Endothelial cell of umbilical vein (primary cell): ENCODE measurements at regions not wholly inside any gene's neighbourhood (a gene's known extent, or its start where the extent isn't known, plus 50 kb on each side); places are given as distances from the start of the nearest gene placed in this dataset.

Source experiments
- BruUV-seq: library from RNA; stranded (reverse); fragments of 400-500 nt; replicated peaks from 2 replicates; lab custom pipeline; 2021; lab: Mats Ljungman, UMichigan
- CTCF ChIA-PET: fragments of 300-600, 350-600 bp; sonication (Branson Sonifier 250); formaldehyde crosslinking; loops from one replicate; lab custom pipeline; 2021; ENCODE audit warnings: antibody characterized with exemption, inconsistent platforms; lab: Charles Lee
- POLR2A ChIA-PET: fragments of 300-600, 350-600 bp; sonication (Branson Sonifier 250); formaldehyde crosslinking; loops from one replicate; lab custom pipeline; 2021; ENCODE audit warnings: antibody characterized with exemption, inconsistent platforms; lab: Charles Lee
- DNase-seq: peaks from one replicate; pipeline ENCODE4 v3.0.0-alpha.2; 2011; ENCODE audit warnings: low read depth, low spot score
- FAIRE-seq: peaks from 2 replicates; lab custom pipeline; 2011; peaks lifted over from hg19 to GRCh38; lab: Jason Lieb, UNC
- H2AFZ ChIP-seq: 2 replicates; pipeline ENCODE4 v1.6.0; 2012; ENCODE audit warnings: low read depth, low read length, control low read depth, inconsistent platforms
- H3K27ac ChIP-seq: 2 replicates; pipeline ENCODE4 v1.5.1; 2011; ENCODE audit warnings: low read depth, mild to moderate bottlenecking, control low read depth, low read length, moderate library complexity; ENCODE audit not compliant: insufficient read depth
- H3K27me3 ChIP-seq, 2 experiments: 2 replicates each; pipeline versions ENCODE4 v1.6.0 to v1.6.1; 2011; ENCODE audit warnings: low read length in 2 of 2, mixed read lengths in 1 of 2; ENCODE audit not compliant: control insufficient read depth in 2 of 2, insufficient read depth in 2 of 2
- H3K36me3 ChIP-seq, 2 experiments: 2 replicates in 1 of 2; 3 replicates in 1 of 2; pipeline ENCODE4 v1.5.1; 2011; ENCODE audit warnings: low read length in 2 of 2, mild to moderate bottlenecking in 1 of 2, moderate library complexity in 1 of 2; ENCODE audit not compliant: control insufficient read depth in 2 of 2, insufficient read depth in 2 of 2; ENCODE audit errors: extremely low read depth in 1 of 2
- H3K4me1 ChIP-seq: 3 replicates; pipeline ENCODE4 v1.5.1; 2011; ENCODE audit warnings: mild to moderate bottlenecking, low read length; ENCODE audit not compliant: control insufficient read depth, insufficient read depth; ENCODE audit errors: extremely low read depth
- H3K4me2 ChIP-seq: 2 replicates; pipeline ENCODE4 v1.6.1; 2011; ENCODE audit warnings: low read length, control low read depth, mixed read lengths; ENCODE audit not compliant: insufficient read depth
- H3K4me3 ChIP-seq, 3 experiments: fragments of 200-600 bp in 1 of 3; sonication (generic), shearing (Covaris generic) in 1 of 3; replicated peaks in 1 of 3; 2 replicates each; pipeline ENCODE4 v1.5.1; 2011 to 2016; ENCODE audit warnings: control low read depth in 3 of 3, low read length in 3 of 3, mild to moderate bottlenecking in 2 of 3, inconsistent platforms in 1 of 3, low read depth in 1 of 3, moderate library complexity in 1 of 3; ENCODE audit not compliant: insufficient read depth in 1 of 3
- H3K79me2 ChIP-seq: 2 replicates; pipeline ENCODE4 v1.6.0; 2012; ENCODE audit warnings: low read length, inconsistent platforms; ENCODE audit not compliant: control insufficient read depth, insufficient read depth
- H3K9ac ChIP-seq: replicated peaks from 2 replicates; pipeline ENCODE3; 2011; ENCODE audit warnings: low read length, control low read depth; ENCODE audit not compliant: insufficient read depth; ENCODE audit errors: extremely low read depth
- H3K9me1 ChIP-seq: replicated peaks from 3 replicates; pipeline ENCODE4 v1.6.0; 2011; ENCODE audit warnings: mild to moderate bottlenecking, low read length; ENCODE audit not compliant: control insufficient read depth, insufficient read depth; ENCODE audit errors: extremely low read depth
- H3K9me3 ChIP-seq: replicated peaks from 2 replicates; pipeline ENCODE4 v1.5.1; 2012; ENCODE audit warnings: low read length, inconsistent platforms; ENCODE audit not compliant: control insufficient read depth, insufficient read depth
- H4K20me1 ChIP-seq: replicated peaks from 2 replicates; pipeline ENCODE3; 2011; ENCODE audit warnings: mild to moderate bottlenecking, low read length; ENCODE audit not compliant: control insufficient read depth, insufficient read depth; ENCODE audit errors: extremely low read depth
- EZH2 ChIP-seq: IDR thresholded peaks from 2 replicates; pipeline ENCODE4 v1.6.1; 2012; ENCODE audit warnings: borderline replicate concordance, low read depth, mild to moderate bottlenecking, moderate library complexity, low read length, inconsistent platforms; ENCODE audit not compliant: severe bottlenecking
- FOS ChIP-seq: IDR thresholded peaks from 2 replicates; pipeline ENCODE4 v1.6.1; 2011; ENCODE audit warnings: mild to moderate bottlenecking, low read length, moderate library complexity, borderline replicate concordance; ENCODE audit not compliant: insufficient read depth
- GATA2 ChIP-seq: IDR thresholded peaks from 2 replicates; pipeline ENCODE4 v1.7.0; 2011; ENCODE audit warnings: low read depth, mild to moderate bottlenecking, moderate library complexity, mixed read lengths, low read length; ENCODE audit not compliant: insufficient read length, insufficient read depth
- JUN ChIP-seq: IDR thresholded peaks from 2 replicates; pipeline ENCODE4 v1.6.1; 2011; ENCODE audit warnings: borderline replicate concordance, low read depth; ENCODE audit not compliant: insufficient read length, insufficient read depth
- MYC ChIP-seq: IDR thresholded peaks from one replicate; pipeline ENCODE4 v1.6.1; 2011; ENCODE audit warnings: mild to moderate bottlenecking, low read depth, low read length
- POLR2A ChIP-seq: IDR thresholded peaks from 2 replicates; pipeline ENCODE4 v1.6.1; 2012; ENCODE audit warnings: low read depth, mild to moderate bottlenecking, control low read depth, low read length
- POLR2AphosphoS5 ChIP-seq: IDR thresholded peaks from 2 replicates; pipeline ENCODE4 v1.6.1; 2012; ENCODE audit warnings: low read depth, mild to moderate bottlenecking, control low read depth, low read length, moderate library complexity; ENCODE audit not compliant: insufficient read depth
- dilution Hi-C: fragments of 300-500 bp; cut with MboI; formaldehyde crosslinking; loops from one replicate; pipeline ENCODE4 v1.15.0; 2019; ENCODE audit warnings: low sequenced_read_pairs; ENCODE audit not compliant: extremely low pct_ligation_motif_present
- intact Hi-C: fragments of 100-400 bp; cut with micrococcal nuclease; formaldehyde crosslinking; loops from one replicate; pipeline ENCODE4 v1.10.0; 2022
- TF ChIP-seq, protein P1 (sequence below): IDR thresholded peaks from 2 replicates; pipeline ENCODE4 v1.6.1; 2011; ENCODE audit not compliant: insufficient read depth, insufficient read length
- TF ChIP-seq, protein P2 (sequence below), 2 donors: IDR thresholded peaks; 1 replicate in 1 of 2; 2 replicates in 1 of 2; pipeline ENCODE4 v1.5.1; 2011; ENCODE audit warnings: low read length in 2 of 2, mild to moderate bottlenecking in 2 of 2, moderate library complexity in 2 of 2, control low read depth in 1 of 2, inconsistent platforms in 1 of 2, low read depth in 1 of 2; ENCODE audit not compliant: insufficient read depth in 1 of 2; ENCODE audit errors: extremely low read depth in 1 of 2

DNA sequence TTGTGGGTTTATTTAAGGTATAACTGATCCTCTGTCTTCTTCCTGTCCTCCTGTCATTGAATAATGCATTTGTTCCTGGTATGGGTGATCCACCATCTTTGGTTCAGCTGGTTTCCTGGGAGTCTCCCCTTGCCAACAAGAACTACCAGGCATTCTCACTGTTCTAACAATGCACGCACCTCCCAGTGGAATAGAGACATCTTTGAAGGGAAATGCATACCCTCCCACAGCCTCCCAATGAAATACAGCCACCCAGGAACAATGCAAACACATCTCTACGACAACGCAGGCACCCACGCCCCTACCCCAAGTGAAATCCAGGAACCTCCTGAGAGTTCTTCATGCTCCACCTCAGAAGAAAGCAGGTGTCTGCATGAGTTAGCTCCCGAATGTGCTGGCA lies 318.0 kb downstream of the SOX11 start:
- POLR2A ChIA-PET, result no interaction called here
- H3K27ac ChIP-seq, result no peak overlapping the region

More for the DNA sequence above, 318.0 kb downstream of the SOX11 start:
- no peak for DNase-seq
- Histone ChIP-seq H3K9me3 (peaks cover 4% of the 10 kb centered on the region), H3K4me3 (no peak overlapping the region), H4K20me1 (no peaks in the 10 kb centered on the region), H3K36me3 (no peaks in the 10 kb centered on the region), H3K4me1 (no peaks in the 10 kb centered on the region), H3K79me2 (no peaks in the 10 kb centered on the region), H3K27me3 (no peaks in the 10 kb centered on the region), H3K4me2 (no peak overlapping the region), H3K9ac (no peak overlapping the region), H2AFZ (no peak overlapping the region), H3K9me1 (no peaks in the 10 kb centered on the region)
- intact Hi-C loops (no loop called here), dilution Hi-C loops (no loop called here)
- CTCF ChIA-PET, result no interaction called here
- BruUV-seq, result no TSS peak
- TF ChIP-seq, protein P1, sequence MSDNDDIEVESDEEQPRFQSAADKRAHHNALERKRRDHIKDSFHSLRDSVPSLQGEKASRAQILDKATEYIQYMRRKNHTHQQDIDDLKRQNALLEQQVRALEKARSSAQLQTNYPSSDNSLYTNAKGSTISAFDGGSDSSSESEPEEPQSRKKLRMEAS, result no peak
- no peak for TF ChIP-seq POLR2AphosphoS5
- TF ChIP-seq POLR2A, result no peak
- no peak for TF ChIP-seq GATA2
- TF ChIP-seq JUN, result no peak
- no peak for TF ChIP-seq EZH2
- no peak for TF ChIP-seq FOS
- TF ChIP-seq MYC, result no peak
- TF ChIP-seq, protein P2, sequence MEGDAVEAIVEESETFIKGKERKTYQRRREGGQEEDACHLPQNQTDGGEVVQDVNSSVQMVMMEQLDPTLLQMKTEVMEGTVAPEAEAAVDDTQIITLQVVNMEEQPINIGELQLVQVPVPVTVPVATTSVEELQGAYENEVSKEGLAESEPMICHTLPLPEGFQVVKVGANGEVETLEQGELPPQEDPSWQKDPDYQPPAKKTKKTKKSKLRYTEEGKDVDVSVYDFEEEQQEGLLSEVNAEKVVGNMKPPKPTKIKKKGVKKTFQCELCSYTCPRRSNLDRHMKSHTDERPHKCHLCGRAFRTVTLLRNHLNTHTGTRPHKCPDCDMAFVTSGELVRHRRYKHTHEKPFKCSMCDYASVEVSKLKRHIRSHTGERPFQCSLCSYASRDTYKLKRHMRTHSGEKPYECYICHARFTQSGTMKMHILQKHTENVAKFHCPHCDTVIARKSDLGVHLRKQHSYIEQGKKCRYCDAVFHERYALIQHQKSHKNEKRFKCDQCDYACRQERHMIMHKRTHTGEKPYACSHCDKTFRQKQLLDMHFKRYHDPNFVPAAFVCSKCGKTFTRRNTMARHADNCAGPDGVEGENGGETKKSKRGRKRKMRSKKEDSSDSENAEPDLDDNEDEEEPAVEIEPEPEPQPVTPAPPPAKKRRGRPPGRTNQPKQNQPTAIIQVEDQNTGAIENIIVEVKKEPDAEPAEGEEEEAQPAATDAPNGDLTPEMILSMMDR (IDR thresholded peaks at IDR 0.05; ENCODE audit: extremely low read depth in 1 of 2, insufficient read depth in 1 of 2, low read depth in 1 of 2, low read length in 2 of 2), result no peak
- no peak for FAIRE-seq
